ENCODE measurements at regions not wholly inside any gene's neighbourhood (a gene's known extent, or its start where the extent isn't known, plus 50 kb on each side); places are given as distances from the start of the nearest gene placed in this dataset.
"Not testable (repeated sequence)": the region's sequence is repeated elsewhere in the genome, so short reads cannot be mapped to it uniquely, and the experiment has no call there.

DNA sequence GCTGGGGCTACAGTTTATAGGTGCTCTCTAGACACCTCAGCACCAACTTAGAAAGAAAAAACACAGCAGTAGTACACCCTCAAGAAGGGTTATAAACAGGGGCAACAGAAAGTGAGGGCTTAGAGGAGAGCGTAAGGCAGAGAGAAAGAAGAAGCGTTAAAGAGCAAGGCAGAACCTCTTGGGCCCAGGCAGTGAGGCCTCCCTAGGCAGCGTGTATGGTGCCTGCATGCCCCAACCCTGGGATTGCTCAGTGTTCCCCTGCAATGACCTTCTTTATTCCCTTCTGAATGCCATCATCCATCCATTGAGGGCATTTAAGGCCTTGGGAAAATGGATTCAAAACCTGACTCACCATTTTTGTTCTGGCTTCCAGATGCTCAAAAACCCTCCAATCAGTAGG, 130.0 kb upstream of the ARG1 start:
- no peak for DNase-seq (ENCODE audit: low read depth)
- no peak overlapping the region for H3K4me3 ChIP-seq (ENCODE audit: low read depth, low read length)

GRCh38 chr6:131443514-131443913, 129.5 kb upstream of the ARG1 start:
- no peak overlapping the region for H3K4me3 ChIP-seq (ENCODE audit: low read depth, low read length)
- TF ChIP-seq, protein P1, sequence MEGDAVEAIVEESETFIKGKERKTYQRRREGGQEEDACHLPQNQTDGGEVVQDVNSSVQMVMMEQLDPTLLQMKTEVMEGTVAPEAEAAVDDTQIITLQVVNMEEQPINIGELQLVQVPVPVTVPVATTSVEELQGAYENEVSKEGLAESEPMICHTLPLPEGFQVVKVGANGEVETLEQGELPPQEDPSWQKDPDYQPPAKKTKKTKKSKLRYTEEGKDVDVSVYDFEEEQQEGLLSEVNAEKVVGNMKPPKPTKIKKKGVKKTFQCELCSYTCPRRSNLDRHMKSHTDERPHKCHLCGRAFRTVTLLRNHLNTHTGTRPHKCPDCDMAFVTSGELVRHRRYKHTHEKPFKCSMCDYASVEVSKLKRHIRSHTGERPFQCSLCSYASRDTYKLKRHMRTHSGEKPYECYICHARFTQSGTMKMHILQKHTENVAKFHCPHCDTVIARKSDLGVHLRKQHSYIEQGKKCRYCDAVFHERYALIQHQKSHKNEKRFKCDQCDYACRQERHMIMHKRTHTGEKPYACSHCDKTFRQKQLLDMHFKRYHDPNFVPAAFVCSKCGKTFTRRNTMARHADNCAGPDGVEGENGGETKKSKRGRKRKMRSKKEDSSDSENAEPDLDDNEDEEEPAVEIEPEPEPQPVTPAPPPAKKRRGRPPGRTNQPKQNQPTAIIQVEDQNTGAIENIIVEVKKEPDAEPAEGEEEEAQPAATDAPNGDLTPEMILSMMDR (IDR thresholded peaks at IDR 0.05; ENCODE audit: low read depth, low read length, missing control alignments): no peak
- DNase-seq (ENCODE audit: low read depth): no peak

More for the DNA sequence above, 130.0 kb upstream of the ARG1 start:
- TF ChIP-seq, protein P1 (IDR thresholded peaks at IDR 0.05; ENCODE audit: low read depth, low read length, missing control alignments): no peak

DNA sequence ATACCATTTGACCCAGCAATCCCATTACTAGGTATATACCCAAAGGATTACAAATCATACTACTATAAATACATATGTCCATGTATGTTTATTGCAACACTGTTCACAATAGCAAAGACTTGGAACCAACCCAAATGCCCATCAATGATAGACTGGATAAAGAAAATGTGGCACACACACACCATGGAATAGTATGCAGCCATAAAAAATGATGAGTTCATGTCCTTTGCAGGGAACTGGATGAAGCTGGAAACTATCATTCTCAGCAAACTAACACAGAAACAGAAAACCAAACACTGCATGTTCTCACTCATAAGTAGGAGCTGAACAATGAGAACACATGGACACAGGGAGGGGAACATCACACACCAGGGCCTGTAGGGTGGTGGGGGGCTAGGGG, 127.7 kb upstream of the ARG1 start:
- DNase-seq (ENCODE audit: low read depth); H3K4me3 ChIP-seq (ENCODE audit: low read depth, low read length): not testable (repeated sequence)

DNA sequence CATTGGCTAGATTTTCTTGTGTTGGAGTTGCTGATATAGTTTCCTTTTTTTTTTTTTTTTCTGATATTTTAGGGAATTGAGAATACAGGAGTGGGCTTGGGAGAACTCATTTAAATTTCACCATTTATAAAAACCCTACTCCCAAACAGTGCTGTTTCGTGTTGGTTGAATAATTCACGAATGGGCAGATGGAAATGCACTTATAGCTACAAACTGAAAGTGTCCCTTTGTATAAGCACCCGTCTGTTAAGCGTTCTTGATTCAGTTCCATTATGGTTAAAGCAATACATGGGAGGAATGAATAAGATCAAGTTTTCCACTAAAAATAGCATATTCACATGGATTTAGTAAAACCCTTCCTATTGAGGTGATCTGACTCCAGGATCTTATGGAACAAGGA, 122.2 kb upstream of the ARG1 start:
- DNase-seq (ENCODE audit: low read depth): no peak
- TF ChIP-seq, protein P1 (IDR thresholded peaks at IDR 0.05; ENCODE audit: low read depth, low read length, missing control alignments): no peak

GRCh38 chr6:131451321-131452144, 121.5 kb upstream of the ARG1 start:
- TF ChIP-seq, protein P1 (IDR thresholded peaks at IDR 0.05; ENCODE audit: low read depth, low read length, missing control alignments): no peak
- no peak for DNase-seq (ENCODE audit: low read depth)
- H3K4me3 ChIP-seq (ENCODE audit: low read depth, low read length): no peak overlapping the region

More for the DNA sequence above, 122.2 kb upstream of the ARG1 start:
- H3K4me3 ChIP-seq (ENCODE audit: low read depth, low read length): no peak overlapping the region

DNA sequence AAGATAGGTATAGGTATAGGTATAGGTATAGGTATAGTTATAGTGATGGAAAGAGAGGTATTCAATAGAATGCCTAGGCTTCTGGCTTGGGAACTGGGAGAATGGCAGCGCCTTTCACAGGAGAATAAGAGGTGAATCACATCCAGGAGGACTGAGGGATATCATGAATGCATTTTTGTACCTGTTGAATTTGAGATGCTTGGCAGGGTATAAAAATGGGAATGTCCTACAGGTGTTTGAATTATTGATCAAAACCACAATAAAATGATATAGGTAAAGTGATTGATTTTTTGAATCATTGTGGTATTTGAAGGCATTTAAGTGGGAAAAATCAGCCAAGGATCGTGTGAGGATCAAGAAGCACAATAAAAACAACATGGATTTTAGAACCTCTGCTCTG, 119.2 kb upstream of the ARG1 start:
- DNase-seq (ENCODE audit: low read depth): no peak
- no peak overlapping the region for H3K4me3 ChIP-seq (ENCODE audit: low read depth, low read length)
- TF ChIP-seq, protein P1 (IDR thresholded peaks at IDR 0.05; ENCODE audit: low read depth, low read length, missing control alignments): no peak

GRCh38 chr6:131456565-131456964, 116.5 kb upstream of the ARG1 start:
- no peak overlapping the region for H3K4me3 ChIP-seq (ENCODE audit: low read depth, low read length)
- no peak for DNase-seq (ENCODE audit: low read depth)
- TF ChIP-seq, protein P1 (IDR thresholded peaks at IDR 0.05; ENCODE audit: low read depth, low read length, missing control alignments): no peak
